Osteoblast (primary cell): ENCODE measurements at regions not wholly inside any gene's neighbourhood (a gene's known extent, or its start where the extent isn't known, plus 50 kb on each side); places are given as distances from the start of the nearest gene placed in this dataset.

Source experiments
- DNase-seq: peaks from one replicate; pipeline ENCODE4 v3.0.0; 2011; ENCODE audit warnings: low spot score, mixed read lengths; ENCODE audit not compliant: insufficient read length; ENCODE audit errors: missing footprints
- H2AFZ ChIP-seq: 2 replicates; pipeline ENCODE4 v1.6.0; 2011; ENCODE audit warnings: mild to moderate bottlenecking, low read length
- H3K27ac ChIP-seq: 2 replicates; pipeline ENCODE4 v1.5.1; 2011; ENCODE audit warnings: mild to moderate bottlenecking, low read depth, low read length, moderate library complexity
- H3K27me3 ChIP-seq: 2 replicates; pipeline ENCODE4 v1.6.0; 2012; ENCODE audit warnings: mild to moderate bottlenecking, control low read depth, inconsistent platforms, low read length, moderate library complexity; ENCODE audit not compliant: insufficient read depth
- H3K36me3 ChIP-seq: 2 replicates; pipeline ENCODE4 v1.5.1; 2011; ENCODE audit warnings: mild to moderate bottlenecking, low read length, control low read depth, moderate library complexity; ENCODE audit not compliant: insufficient read depth
- H3K4me1 ChIP-seq: 2 replicates; pipeline ENCODE4 v1.5.1; 2011; ENCODE audit warnings: mild to moderate bottlenecking, low read length, control low read depth, moderate library complexity; ENCODE audit not compliant: insufficient read depth
- H3K4me2 ChIP-seq: 2 replicates; pipeline ENCODE4 v1.6.0; 2011; ENCODE audit warnings: mild to moderate bottlenecking, low read length; ENCODE audit not compliant: insufficient read depth
- H3K4me3 ChIP-seq: fragments of 200-600 bp; sonication (generic); 3 replicates; pipeline ENCODE4 v1.5.1; 2012; ENCODE audit warnings: mild to moderate bottlenecking, low read length, inconsistent platforms; ENCODE audit not compliant: insufficient read depth
- H3K79me2 ChIP-seq: 2 replicates; pipeline ENCODE4 v1.6.0; 2012; ENCODE audit warnings: mild to moderate bottlenecking, low read length, control low read depth, inconsistent platforms; ENCODE audit not compliant: insufficient read depth
- H3K9me3 ChIP-seq: 2 replicates; pipeline ENCODE4 v1.5.1; 2011; ENCODE audit warnings: low read depth, low read length, control low read depth
- H4K20me1 ChIP-seq: 2 replicates; pipeline ENCODE4 v1.6.0; 2012; ENCODE audit warnings: mild to moderate bottlenecking, low read length, control low read depth; ENCODE audit not compliant: insufficient read depth
- CTCF ChIP-seq: IDR thresholded peaks from 2 replicates; pipeline ENCODE4 v1.5.1; 2011; ENCODE audit warnings: mild to moderate bottlenecking, low read depth, low read length, moderate library complexity; ENCODE audit errors: extremely low read depth

- Histone ChIP-seq H3K4me2 (no peak overlapping the region), H3K4me1 (no peaks in the 10 kb centered on the region), H3K27me3 (no peaks in the 10 kb centered on the region), H4K20me1 (no peaks in the 10 kb centered on the region), H3K4me3 (no peak overlapping the region), H3K36me3 (no peaks in the 10 kb centered on the region), H3K9me3 (no peaks in the 10 kb centered on the region), H2AFZ (no peak overlapping the region), H3K79me2 (no peaks in the 10 kb centered on the region), H3K27ac (no peak overlapping the region)
- no peak for DNase-seq
- no peak for TF ChIP-seq CTCF
Observed at GRCh38 chr14:41350476-41350875, 256.2 kb upstream of the LRFN5 start.

- no peak for TF ChIP-seq CTCF
- no peaks in the 10 kb centered on the region for H3K27me3 ChIP-seq
- H3K79me2 ChIP-seq: no peaks in the 10 kb centered on the region
- H3K9me3 ChIP-seq: no peaks in the 10 kb centered on the region
- no peak overlapping the region for H3K27ac ChIP-seq
- DNase-seq: no peak
- H2AFZ ChIP-seq: no peak overlapping the region
- no peak overlapping the region for H3K4me2 ChIP-seq
- H3K4me1 ChIP-seq: no peaks in the 10 kb centered on the region
- no peak overlapping the region for H3K4me3 ChIP-seq
- no peaks in the 10 kb centered on the region for H3K36me3 ChIP-seq
- no peaks in the 10 kb centered on the region for H4K20me1 ChIP-seq
Observed at GRCh38 chr14:41349289-41349910, 257.3 kb upstream of the LRFN5 start.

GRCh38 chr14:41343857-41344256 is 262.8 kb upstream of the LRFN5 start:
- Histone ChIP-seq H3K4me3 (no peak overlapping the region), H2AFZ (no peak overlapping the region), H3K79me2 (no peaks in the 10 kb centered on the region), H3K9me3 (no peaks in the 10 kb centered on the region), H4K20me1 (no peaks in the 10 kb centered on the region), H3K4me1 (no peaks in the 10 kb centered on the region), H3K27me3 (no peaks in the 10 kb centered on the region), H3K36me3 (no peaks in the 10 kb centered on the region), H3K4me2 (no peak overlapping the region), H3K27ac (no peak overlapping the region)
- no peak for DNase-seq
- TF ChIP-seq CTCF: no peak

- Histone ChIP-seq H3K4me1 (no peaks in the 10 kb centered on the region), H3K4me3 (no peak overlapping the region), H3K9me3 (no peaks in the 10 kb centered on the region), H3K36me3 (no peaks in the 10 kb centered on the region), H3K4me2 (no peak overlapping the region), H2AFZ (no peak overlapping the region), H3K27me3 (no peaks in the 10 kb centered on the region), H3K27ac (no peak overlapping the region), H3K79me2 (no peaks in the 10 kb centered on the region), H4K20me1 (no peaks in the 10 kb centered on the region)
- no peak for TF ChIP-seq CTCF
- no peak for DNase-seq
Observed at GRCh38 chr14:41313196-41313595, 293.5 kb upstream of the LRFN5 start.
